Breast epithelium (tissue), 3 donors: ENCODE measurements at regions not wholly inside any gene's neighbourhood (a gene's known extent, or its start where the extent isn't known, plus 50 kb on each side); places are given as distances from the start of the nearest gene placed in this dataset.

Source experiments
- POLR2AphosphoS5 ChIP-seq, 3 donors: sonication (generic); formaldehyde crosslinking; IDR thresholded peaks; one replicate each; pipeline ENCODE4 v1.6.1; 2017; ENCODE audit warnings: antibody characterized with exemption in 3 of 3
- TF ChIP-seq, protein P1 (sequence below), 3 donors: fragments of 450-650 bp; IDR thresholded peaks; one replicate each; pipeline ENCODE4 v1.5.1; 2016 to 2017; ENCODE audit warnings: antibody characterized with exemption in 3 of 3, mild to moderate bottlenecking in 3 of 3, moderate library complexity in 3 of 3

- TF ChIP-seq, protein P1, sequence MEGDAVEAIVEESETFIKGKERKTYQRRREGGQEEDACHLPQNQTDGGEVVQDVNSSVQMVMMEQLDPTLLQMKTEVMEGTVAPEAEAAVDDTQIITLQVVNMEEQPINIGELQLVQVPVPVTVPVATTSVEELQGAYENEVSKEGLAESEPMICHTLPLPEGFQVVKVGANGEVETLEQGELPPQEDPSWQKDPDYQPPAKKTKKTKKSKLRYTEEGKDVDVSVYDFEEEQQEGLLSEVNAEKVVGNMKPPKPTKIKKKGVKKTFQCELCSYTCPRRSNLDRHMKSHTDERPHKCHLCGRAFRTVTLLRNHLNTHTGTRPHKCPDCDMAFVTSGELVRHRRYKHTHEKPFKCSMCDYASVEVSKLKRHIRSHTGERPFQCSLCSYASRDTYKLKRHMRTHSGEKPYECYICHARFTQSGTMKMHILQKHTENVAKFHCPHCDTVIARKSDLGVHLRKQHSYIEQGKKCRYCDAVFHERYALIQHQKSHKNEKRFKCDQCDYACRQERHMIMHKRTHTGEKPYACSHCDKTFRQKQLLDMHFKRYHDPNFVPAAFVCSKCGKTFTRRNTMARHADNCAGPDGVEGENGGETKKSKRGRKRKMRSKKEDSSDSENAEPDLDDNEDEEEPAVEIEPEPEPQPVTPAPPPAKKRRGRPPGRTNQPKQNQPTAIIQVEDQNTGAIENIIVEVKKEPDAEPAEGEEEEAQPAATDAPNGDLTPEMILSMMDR (IDR thresholded peaks at IDR 0.05) = no peak
- no peak for TF ChIP-seq POLR2AphosphoS5 (IDR thresholded peaks at IDR 0.05)
Measured at GRCh38 chr5:1744393-1745122, 55.1 kb downstream of the MRPL36 start.
